K562 (cell line): ENCODE measurements at regions not wholly inside any gene's neighbourhood (a gene's known extent, or its start where the extent isn't known, plus 50 kb on each side); places are given as distances from the start of the nearest gene placed in this dataset.

ENCODE experiments used
- ARID3B ChIP-seq: fragments of 250-450 bp; sonication (Bioruptor Pico); IDR thresholded peaks from 2 replicates; pipeline ENCODE4 v1.4.0; 2020; ENCODE audit warnings: borderline replicate concordance
- CAMTA2 ChIP-seq: fragments of 250-450 bp; sonication (Bioruptor Pico); conservative IDR thresholded peaks from 2 replicates; pipeline ENCODE4 v1.5.1; 2022
- FIP1L1 ChIP-seq: fragments of 200-400 bp; formaldehyde crosslinking; IDR thresholded peaks from 2 replicates; pipeline ENCODE4 v1.6.1; 2018; ENCODE audit warnings: mild to moderate bottlenecking, low read depth, low read length; ENCODE audit not compliant: poor library complexity, severe bottlenecking
- HNRNPLL ChIP-seq: fragments of 200-400 bp; formaldehyde crosslinking; IDR thresholded peaks from 2 replicates; pipeline ENCODE4 v1.6.1; 2017; ENCODE audit warnings: low read length, low read depth, mild to moderate bottlenecking; ENCODE audit not compliant: poor library complexity, severe bottlenecking
- JUND ChIP-seq, 2 experiments: IDR thresholded peaks; 2 replicates in 1 of 2; 3 replicates in 1 of 2; pipeline ENCODE4 v1.6.1; 2011; ENCODE audit warnings: borderline replicate concordance in 2 of 2, low read depth in 2 of 2, low read length in 2 of 2, improper control_type of control experiment in 1 of 2, missing biosample characterization in 1 of 2, missing genetic modification characterization in 1 of 2, missing genetic modification reagents in 1 of 2
- LARP7 ChIP-seq: fragments of 450-650 bp; IDR thresholded peaks from 2 replicates; pipeline ENCODE4 v1.6.1; 2016
- MCM5 ChIP-seq: fragments of 450-650 bp; IDR thresholded peaks from 2 replicates; pipeline ENCODE4 v1.6.1; 2016; ENCODE audit warnings: low read depth
- MIER1 ChIP-seq: fragments of 450-650 bp; IDR thresholded peaks from 2 replicates; pipeline ENCODE4 v1.6.1; 2016; ENCODE audit warnings: antibody characterized with exemption, mild to moderate bottlenecking, low read depth
- PTTG1 ChIP-seq: fragments of 450-650 bp; IDR thresholded peaks from 2 replicates; pipeline ENCODE4 v1.6.1; 2016; ENCODE audit warnings: low read depth, mild to moderate bottlenecking, missing genetic modification characterization, missing compliant biosample characterization
- SLC30A9 ChIP-seq: fragments of 250-450 bp; sonication (Bioruptor Pico); IDR thresholded peaks from 2 replicates; pipeline ENCODE4 v1.8.0; 2022; ENCODE audit warnings: mild to moderate bottlenecking, moderate library complexity
- ZNF140 ChIP-seq: fragments of 250-450 bp; sonication (Bioruptor Pico); IDR thresholded peaks from 2 replicates; pipeline ENCODE4 v1.8.0; 2021; ENCODE audit warnings: moderate library complexity, mild to moderate bottlenecking, inconsistent platforms
- TF ChIP-seq, protein P1 (sequence below): fragments of 200-400 bp; formaldehyde crosslinking; IDR thresholded peaks from 2 replicates; pipeline ENCODE4 v1.6.1; 2017; ENCODE audit warnings: mild to moderate bottlenecking, low read depth, low read length, moderate library complexity

DNA sequence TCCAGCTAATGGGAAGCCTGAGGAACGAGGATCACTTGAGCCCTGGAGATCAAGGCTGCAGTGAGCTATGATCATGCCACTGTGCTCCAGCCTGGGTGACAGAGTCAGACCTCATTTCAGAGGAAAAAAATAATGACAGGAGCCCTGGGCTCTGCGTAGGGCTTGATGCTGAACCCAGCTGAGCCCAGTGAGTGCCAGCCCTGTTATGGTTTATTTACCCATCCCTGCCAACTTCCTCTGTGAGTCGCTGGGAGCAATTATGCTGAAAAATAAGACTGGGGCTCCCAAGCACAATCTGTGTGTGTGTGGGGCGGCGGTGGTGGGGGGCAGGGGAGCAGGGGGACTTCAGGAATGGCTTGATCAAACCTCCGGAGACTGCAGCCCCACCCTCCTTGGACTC is 75.9 kb upstream of the PMEPA1 start (continued):
- TF ChIP-seq, protein P1, sequence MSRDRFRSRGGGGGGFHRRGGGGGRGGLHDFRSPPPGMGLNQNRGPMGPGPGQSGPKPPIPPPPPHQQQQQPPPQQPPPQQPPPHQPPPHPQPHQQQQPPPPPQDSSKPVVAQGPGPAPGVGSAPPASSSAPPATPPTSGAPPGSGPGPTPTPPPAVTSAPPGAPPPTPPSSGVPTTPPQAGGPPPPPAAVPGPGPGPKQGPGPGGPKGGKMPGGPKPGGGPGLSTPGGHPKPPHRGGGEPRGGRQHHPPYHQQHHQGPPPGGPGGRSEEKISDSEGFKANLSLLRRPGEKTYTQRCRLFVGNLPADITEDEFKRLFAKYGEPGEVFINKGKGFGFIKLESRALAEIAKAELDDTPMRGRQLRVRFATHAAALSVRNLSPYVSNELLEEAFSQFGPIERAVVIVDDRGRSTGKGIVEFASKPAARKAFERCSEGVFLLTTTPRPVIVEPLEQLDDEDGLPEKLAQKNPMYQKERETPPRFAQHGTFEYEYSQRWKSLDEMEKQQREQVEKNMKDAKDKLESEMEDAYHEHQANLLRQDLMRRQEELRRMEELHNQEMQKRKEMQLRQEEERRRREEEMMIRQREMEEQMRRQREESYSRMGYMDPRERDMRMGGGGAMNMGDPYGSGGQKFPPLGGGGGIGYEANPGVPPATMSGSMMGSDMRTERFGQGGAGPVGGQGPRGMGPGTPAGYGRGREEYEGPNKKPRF = no peak
- TF ChIP-seq LARP7 = no peak
- no peak for TF ChIP-seq JUND (IDR thresholded peaks at IDR 0.05; ENCODE audit: borderline replicate concordance, low read depth, low read length)
- no peak for TF ChIP-seq JUND (tag; IDR thresholded peaks at IDR 0.05; ENCODE audit: borderline replicate concordance, low read depth, low read length)
- no peak for TF ChIP-seq CAMTA2 (CRISPR knock-in tag)
- no peak for TF ChIP-seq ARID3B (CRISPR knock-in tag)
- TF ChIP-seq SLC30A9 (CRISPR knock-in tag) = no peak
- no peak for TF ChIP-seq MIER1
- TF ChIP-seq MCM5 = no peak
- TF ChIP-seq PTTG1 = no peak
- no peak for TF ChIP-seq FIP1L1
- no peak for TF ChIP-seq HNRNPLL
- TF ChIP-seq ZNF140 (CRISPR knock-in tag) = no peak
